H7 (cell line): ENCODE measurements at regions not wholly inside any gene's neighbourhood (a gene's known extent, or its start where the extent isn't known, plus 50 kb on each side); places are given as distances from the start of the nearest gene placed in this dataset.

Experiments used
- DNase-seq: peaks from one replicate; pipeline ENCODE4 v3.0.0; 2012
- H3K27me3 ChIP-seq: 2 replicates; pipeline ENCODE4 v1.6.0; 2011; ENCODE audit warnings: mild to moderate bottlenecking, low read length; ENCODE audit not compliant: control insufficient read depth, insufficient read depth
- H3K36me3 ChIP-seq: replicated peaks from 2 replicates; pipeline ENCODE4 v1.5.1; 2011; ENCODE audit warnings: low read length; ENCODE audit not compliant: control insufficient read depth, insufficient read depth
- H3K4me3 ChIP-seq: 2 replicates; pipeline ENCODE4 v1.5.1; 2011; ENCODE audit warnings: low read depth, mild to moderate bottlenecking, control low read depth, low read length, moderate library complexity; ENCODE audit not compliant: insufficient read depth

GRCh38 chr21:21688889-21689288 lies 690.7 kb downstream of the NCAM2 start:
- H3K36me3 ChIP-seq, result no peaks in the 10 kb centered on the region
- no peaks in the 10 kb centered on the region for H3K27me3 ChIP-seq
- H3K4me3 ChIP-seq, result no peak overlapping the region
- peak; percentile 10 for DNase-seq

GRCh38 chr21:21690068-21690665 lies 692.0 kb downstream of the NCAM2 start:
- no peaks in the 10 kb centered on the region for H3K27me3 ChIP-seq
- no peak for DNase-seq
- H3K36me3 ChIP-seq, result no peaks in the 10 kb centered on the region
- no peak overlapping the region for H3K4me3 ChIP-seq

- no peaks in the 10 kb centered on the region; the same call in 1 of the 2 replicates for H3K36me3 ChIP-seq
- DNase-seq, result no peak
- H3K4me3 ChIP-seq, result no peak overlapping the region
- H3K27me3 ChIP-seq, result no peaks in the 10 kb centered on the region; the same call in 1 of the 2 replicates
Observed at GRCh38 chr21:21712748-21713520, 714.7 kb downstream of the NCAM2 start.

- H3K36me3 ChIP-seq, result no peaks in the 10 kb centered on the region; the same call in 1 of the 2 replicates
- H3K4me3 ChIP-seq, result no peak overlapping the region
- no peak for DNase-seq
- H3K27me3 ChIP-seq, result no peaks in the 10 kb centered on the region; the same call in 1 of the 2 replicates
Observed at GRCh38 chr21:21713651-21714180, 715.5 kb downstream of the NCAM2 start.

- DNase-seq, result no peak
- Histone ChIP-seq H3K4me3 (no peak overlapping the region), H3K36me3 (no peaks in the 10 kb centered on the region; the same call in 1 of the 2 replicates), H3K27me3 (no peaks in the 10 kb centered on the region; the same call in 1 of the 2 replicates)
Observed at GRCh38 chr21:21714426-21714825, 716.2 kb downstream of the NCAM2 start.

GRCh38 chr21:21715266-21715969 lies 717.2 kb downstream of the NCAM2 start:
- DNase-seq, result no peak
- Histone ChIP-seq H3K4me3 (no peak overlapping the region), H3K27me3 (no peaks in the 10 kb centered on the region; the same call in 1 of the 2 replicates)

GRCh38 chr21:21722731-21723130 lies 724.5 kb downstream of the NCAM2 start:
- Histone ChIP-seq H3K27me3 (no peaks in the 10 kb centered on the region), H3K4me3 (no peak overlapping the region), H3K36me3 (no peaks in the 10 kb centered on the region)
- DNase-seq, result no peak

More at GRCh38 chr21:21715266-21715969, 717.2 kb downstream of the NCAM2 start:
- no peaks in the 10 kb centered on the region; the same call in 1 of the 2 replicates for H3K36me3 ChIP-seq

- H3K36me3 ChIP-seq, result no peaks in the 10 kb centered on the region
- H3K4me3 ChIP-seq, result no peak overlapping the region
- no peaks in the 10 kb centered on the region for H3K27me3 ChIP-seq
- no peak for DNase-seq
Observed at GRCh38 chr21:21730512-21730911, 732.3 kb downstream of the NCAM2 start.

GRCh38 chr21:21731626-21732025 lies 733.4 kb downstream of the NCAM2 start:
- DNase-seq, result no peak

GRCh38 chr21:21734088-21734487 lies 735.9 kb downstream of the NCAM2 start:
- DNase-seq, result no peak
- H3K36me3 ChIP-seq, result no peaks in the 10 kb centered on the region
- H3K27me3 ChIP-seq, result no peaks in the 10 kb centered on the region
- H3K4me3 ChIP-seq, result no peak overlapping the region

More at GRCh38 chr21:21731626-21732025, 733.4 kb downstream of the NCAM2 start:
- H3K4me3 ChIP-seq, result no peak overlapping the region
- H3K36me3 ChIP-seq, result no peaks in the 10 kb centered on the region
- H3K27me3 ChIP-seq, result no peaks in the 10 kb centered on the region

- DNase-seq, result no peak
- Histone ChIP-seq H3K4me3 (no peak overlapping the region), H3K27me3 (no peaks in the 10 kb centered on the region)
Observed at GRCh38 chr21:21737186-21737585, 739.0 kb downstream of the NCAM2 start.

GRCh38 chr21:21740207-21740606 lies 742.0 kb downstream of the NCAM2 start:
- DNase-seq, result no peak

More at GRCh38 chr21:21737186-21737585, 739.0 kb downstream of the NCAM2 start:
- H3K36me3 ChIP-seq, result no peaks in the 10 kb centered on the region

GRCh38 chr21:21750124-21750825 lies 752.1 kb downstream of the NCAM2 start:
- H3K36me3 ChIP-seq, result no peaks in the 10 kb centered on the region
- H3K4me3 ChIP-seq, result no peak overlapping the region
- no peaks in the 10 kb centered on the region for H3K27me3 ChIP-seq
- DNase-seq, result no peak

More at GRCh38 chr21:21740207-21740606, 742.0 kb downstream of the NCAM2 start:
- Histone ChIP-seq H3K27me3 (no peaks in the 10 kb centered on the region), H3K36me3 (no peaks in the 10 kb centered on the region), H3K4me3 (no peak overlapping the region)

GRCh38 chr21:21751286-21751685 lies 753.1 kb downstream of the NCAM2 start:
- Histone ChIP-seq H3K4me3 (no peak overlapping the region), H3K27me3 (no peaks in the 10 kb centered on the region), H3K36me3 (no peaks in the 10 kb centered on the region)
- DNase-seq, result no peak
